NCI-H2196 (cell line): ENCODE measurements at regions not wholly inside any gene's neighbourhood (a gene's known extent, or its start where the extent isn't known, plus 50 kb on each side); places are given as distances from the start of the nearest gene placed in this dataset.

Experiments used
- DNase-seq: peaks from one replicate; lab custom pipeline; 2025; ENCODE audit not compliant: unreplicated experiment; lab: John Stamatoyannopoulos, UW

DNA sequence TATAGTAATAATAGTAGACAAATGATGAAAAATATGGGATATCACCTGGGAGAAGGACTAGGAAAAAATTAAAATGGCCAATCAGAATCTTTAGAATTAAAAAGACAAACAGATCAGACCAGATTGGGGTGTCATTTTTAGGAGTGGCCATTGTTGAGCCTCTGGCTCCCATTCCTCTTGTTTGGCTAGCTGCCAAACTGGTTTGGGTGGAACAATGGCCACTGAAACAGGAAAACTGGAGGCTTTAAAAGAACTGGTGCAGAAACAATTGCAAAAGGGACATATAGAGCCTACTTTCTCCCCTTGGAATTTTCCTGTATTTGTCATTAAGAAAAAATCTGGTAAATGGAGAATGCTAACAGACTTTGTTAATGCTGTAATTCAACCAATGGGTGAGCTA lies 294.8 kb upstream of the DKK2 start:
- DNase-seq, result no peak

GRCh38 chr4:107319386-107319785 lies 283.3 kb upstream of the DKK2 start:
- no peak for DNase-seq

DNA sequence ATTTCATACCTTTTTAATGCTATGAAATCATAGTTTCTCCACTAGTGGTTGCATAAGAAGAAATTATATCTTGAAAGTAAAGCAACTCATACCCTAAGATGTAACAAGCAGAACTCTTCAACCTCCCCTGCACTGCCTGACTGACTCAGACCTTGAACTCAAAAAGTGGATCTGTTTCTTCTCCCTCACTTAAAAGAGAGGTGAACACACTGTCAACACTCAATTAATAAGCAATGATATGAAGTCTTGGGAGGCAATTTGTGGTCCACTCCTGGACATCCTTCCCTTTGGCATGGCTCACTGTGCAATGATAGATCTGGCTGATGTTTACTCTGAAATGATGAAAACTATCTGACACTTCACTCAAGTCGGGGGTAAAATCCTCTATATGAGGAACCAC lies 282.0 kb upstream of the DKK2 start:
- DNase-seq, result no peak

DNA sequence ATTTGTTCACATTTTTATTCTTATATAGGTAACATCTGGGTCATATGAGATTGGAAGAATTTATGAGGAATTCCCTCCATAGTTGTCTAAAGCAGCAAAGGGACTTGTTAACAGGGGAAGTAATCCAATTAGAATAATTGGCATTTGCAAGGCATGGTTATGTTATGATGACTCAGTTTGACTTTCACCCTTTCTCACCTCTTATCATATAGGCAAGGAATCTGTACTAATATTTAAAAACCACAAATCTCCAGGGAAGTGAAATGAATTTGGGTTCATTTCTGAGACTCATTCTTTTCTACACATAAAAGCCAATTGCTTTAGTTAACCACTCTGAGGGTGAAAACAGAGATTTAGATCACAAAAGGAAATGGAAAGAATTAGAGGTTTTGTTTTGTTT lies 281.5 kb upstream of the DKK2 start:
- no peak for DNase-seq

DNA sequence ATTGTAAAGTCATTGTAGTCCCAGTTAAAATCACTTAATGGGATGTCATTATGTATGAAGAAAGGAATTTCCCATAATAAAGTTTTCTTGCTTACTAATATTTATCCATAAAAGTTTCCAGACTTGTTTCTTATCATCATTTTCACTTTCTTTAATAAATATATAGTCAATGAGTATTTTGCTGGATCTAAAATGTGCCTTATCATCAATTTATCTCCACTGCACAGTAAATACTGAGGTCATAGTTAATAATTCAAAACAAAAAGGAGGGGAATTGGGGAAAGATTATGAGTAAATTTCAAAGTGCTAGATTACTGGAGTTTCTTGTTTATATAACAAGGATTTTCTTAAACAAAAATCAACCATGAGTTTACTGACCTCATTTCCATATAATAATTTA lies 279.5 kb upstream of the DKK2 start:
- DNase-seq, result no peak

- DNase-seq, result no peak
Measured at GRCh38 chr4:107314156-107314555, 278.0 kb upstream of the DKK2 start.

GRCh38 chr4:107312366-107312765 lies 276.3 kb upstream of the DKK2 start:
- no peak for DNase-seq

DNA sequence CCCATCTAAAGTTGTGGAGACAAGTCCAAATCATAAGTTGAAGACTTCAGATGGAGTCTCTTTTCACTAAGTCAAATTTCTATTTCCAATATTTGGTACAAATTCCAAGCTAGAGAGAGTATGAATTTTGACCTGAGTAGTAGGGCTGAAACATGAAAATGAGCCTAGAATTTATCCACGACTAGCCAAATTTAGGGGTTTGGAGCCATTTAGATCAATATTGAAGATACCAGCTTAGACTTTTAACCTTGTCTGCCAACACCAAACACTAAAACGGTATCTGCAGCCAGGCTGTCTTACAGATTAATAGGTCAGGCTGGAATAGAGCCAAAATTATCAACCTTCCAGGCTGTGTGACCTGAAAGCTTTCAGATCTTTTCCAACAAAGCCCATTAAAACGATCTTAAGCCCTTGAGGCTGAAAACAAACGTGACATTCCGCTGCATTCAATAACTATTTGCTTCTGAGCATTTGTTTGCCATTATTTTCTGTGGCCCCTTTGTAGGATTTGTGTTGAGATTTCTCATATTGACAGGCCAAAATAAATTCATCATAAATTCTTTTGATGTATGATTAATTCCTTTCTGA lies 268.7 kb upstream of the DKK2 start:
- no peak for DNase-seq

DNA sequence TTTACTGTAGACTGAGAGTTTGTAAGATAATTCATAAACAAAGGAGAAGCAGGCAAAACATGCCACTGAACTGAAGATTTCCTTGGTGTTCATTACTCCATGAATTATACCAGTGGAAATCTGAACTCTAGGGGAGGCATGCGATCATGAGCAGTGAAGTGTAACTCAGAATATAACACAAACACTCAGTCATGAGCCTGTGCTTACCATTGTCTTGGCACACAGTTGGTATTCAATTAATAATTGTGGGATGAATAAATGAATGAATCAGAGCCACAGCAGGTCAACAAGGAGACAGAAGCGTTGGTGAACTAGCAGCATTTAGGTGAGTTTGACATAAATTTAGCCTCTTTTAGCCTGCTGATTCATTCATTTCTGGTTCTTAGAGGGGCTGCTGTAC lies 263.5 kb upstream of the DKK2 start:
- DNase-seq, result no peak

DNA sequence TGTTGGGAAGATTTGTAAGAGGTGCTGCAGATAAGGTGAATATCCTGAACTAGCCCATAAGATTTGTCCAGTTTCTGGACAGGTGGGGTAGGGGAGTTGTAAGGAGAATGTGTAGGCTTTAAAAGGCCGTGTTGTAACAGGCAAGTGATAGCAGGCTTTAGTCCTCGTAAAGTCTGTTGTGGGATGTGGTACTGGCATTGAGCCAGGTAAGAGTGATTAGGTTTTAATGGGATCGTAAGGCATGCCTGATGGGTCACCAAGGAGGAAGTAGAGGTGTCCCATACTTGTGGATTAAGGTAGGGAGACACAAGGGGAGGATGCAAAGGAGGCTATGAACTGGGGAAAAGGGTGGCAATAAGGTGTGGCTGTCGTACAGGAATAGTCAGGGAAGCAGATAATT lies 256.9 kb upstream of the DKK2 start:
- no peak for DNase-seq

- DNase-seq, result no peak
Measured at GRCh38 chr4:107283587-107284559, 247.8 kb upstream of the DKK2 start.

DNA sequence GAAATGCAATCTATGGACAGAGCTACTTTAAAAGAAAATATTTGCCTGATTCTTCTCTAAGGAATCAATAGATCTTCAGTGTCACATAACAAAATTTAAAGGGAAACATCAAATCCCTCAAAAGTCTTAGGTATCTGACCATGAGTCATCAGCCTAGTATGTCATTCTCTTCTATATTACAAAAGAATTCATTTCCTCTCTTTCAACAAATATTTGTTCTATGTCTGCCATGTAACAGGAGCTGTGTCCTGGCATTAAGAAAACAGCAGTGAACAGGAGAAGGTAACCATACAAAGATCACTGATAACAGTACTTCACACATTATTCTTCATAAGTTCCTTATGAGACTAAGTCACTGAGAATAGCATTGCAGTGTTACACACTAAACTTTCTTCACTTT lies 243.6 kb upstream of the DKK2 start:
- DNase-seq, result no peak

GRCh38 chr4:107278791-107279483 lies 242.8 kb upstream of the DKK2 start:
- no peak for DNase-seq

- DNase-seq, result no peak
Measured at GRCh38 chr4:107276052-107276451, 239.9 kb upstream of the DKK2 start.

GRCh38 chr4:107275225-107275624 lies 239.1 kb upstream of the DKK2 start:
- DNase-seq, result no peak

DNA sequence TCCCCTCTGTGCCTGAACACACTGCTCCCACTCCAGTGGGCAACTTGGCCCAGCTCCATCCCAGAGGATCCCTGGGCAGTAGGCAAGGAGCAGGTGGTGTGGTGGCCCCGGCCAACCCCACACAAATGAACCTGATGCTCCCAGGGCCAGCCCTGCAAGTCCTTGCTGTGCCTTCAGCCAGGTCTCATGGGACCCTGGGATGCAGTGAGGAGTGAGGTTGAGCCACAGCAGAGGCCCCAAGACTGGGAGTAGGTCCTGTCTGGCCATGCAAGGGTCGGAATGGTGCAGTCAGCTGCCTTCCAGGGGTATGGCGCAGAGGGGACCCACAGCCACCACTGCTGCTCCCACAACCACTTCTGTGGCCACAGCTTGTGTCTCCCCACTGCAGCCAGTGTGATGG lies 234.5 kb upstream of the DKK2 start:
- no peak for DNase-seq

- no peak for DNase-seq
Measured at GRCh38 chr4:107269175-107269574, 233.1 kb upstream of the DKK2 start.

- DNase-seq, result no peak
Measured at GRCh38 chr4:107265859-107266258, 229.7 kb upstream of the DKK2 start.

DNA sequence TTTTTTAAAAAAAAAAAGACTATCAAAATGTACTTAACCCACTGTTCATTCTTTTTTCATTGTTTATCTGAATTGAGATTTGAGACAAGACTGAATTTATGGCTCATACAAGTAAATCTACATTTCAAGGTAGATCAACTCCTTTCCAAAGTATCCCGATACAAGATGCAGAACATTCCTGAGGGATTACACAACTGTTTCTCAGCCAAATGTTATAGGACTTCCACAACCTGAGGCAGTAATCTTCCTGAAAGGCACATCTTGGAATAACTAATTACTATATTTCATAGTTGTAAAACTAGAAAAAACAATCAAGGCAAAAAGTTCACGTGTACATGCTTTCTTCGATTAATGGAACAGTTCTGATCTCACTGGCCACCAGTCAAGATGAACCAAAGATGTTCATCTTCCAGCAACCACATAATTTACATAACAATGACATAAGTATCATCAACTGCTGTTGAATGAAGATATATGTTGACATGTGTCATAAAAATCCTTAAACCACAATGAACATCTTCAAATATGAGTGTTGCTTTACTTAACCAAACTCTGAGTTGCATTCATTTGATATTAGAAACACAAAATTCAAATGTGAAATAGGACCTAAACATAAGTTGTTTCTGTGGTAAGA lies 225.2 kb upstream of the DKK2 start:
- DNase-seq, result no peak

GRCh38 chr4:107258359-107258758 lies 222.2 kb upstream of the DKK2 start:
- no peak for DNase-seq

DNA sequence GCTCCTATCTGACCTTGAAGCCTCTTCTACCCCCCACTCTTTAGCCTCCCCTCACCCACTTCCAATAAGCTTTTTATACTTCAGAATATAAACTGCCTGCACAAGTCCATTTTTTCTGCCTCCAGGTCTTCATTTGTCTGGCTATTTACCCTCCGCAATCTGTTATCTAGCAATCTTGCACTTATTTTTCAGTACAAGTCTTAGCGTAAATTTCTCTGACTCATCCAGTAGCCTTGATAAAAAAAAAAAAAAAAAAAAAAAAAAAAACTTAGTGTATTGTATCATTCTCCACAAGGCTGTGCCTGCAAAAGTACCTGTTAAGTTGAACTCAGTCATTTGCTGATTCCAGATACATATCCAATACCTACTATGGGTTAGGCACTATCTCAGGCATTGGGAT lies 219.5 kb upstream of the DKK2 start:
- DNase-seq, result no peak

- DNase-seq, result no peak
Measured at GRCh38 chr4:107255114-107255513, 219.0 kb upstream of the DKK2 start.
